ENCODE measurements at regions not wholly inside any gene's neighbourhood (a gene's known extent, or its start where the extent isn't known, plus 50 kb on each side); places are given as distances from the start of the nearest gene placed in this dataset.

DNA sequence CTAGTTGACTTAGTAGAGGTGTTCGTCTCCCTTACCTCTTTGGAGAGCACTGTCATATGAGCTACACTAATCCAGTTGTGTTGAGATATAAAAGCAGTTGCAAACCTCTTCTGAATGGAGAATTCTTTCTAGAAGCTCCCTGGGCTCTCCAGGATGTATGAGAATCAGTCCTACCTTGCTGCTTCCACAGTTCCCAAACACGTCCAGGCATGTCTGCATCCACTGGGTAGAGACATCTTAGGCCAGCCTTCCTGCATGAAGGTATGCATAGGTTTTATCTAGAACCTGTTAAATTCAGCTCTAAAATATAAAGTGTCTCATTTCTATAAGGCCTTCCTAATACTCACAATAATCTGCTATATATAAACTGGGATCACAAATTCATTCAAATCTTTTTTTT, 297.7 kb downstream of the CDC5L start:
- TF ChIP-seq, protein P1, sequence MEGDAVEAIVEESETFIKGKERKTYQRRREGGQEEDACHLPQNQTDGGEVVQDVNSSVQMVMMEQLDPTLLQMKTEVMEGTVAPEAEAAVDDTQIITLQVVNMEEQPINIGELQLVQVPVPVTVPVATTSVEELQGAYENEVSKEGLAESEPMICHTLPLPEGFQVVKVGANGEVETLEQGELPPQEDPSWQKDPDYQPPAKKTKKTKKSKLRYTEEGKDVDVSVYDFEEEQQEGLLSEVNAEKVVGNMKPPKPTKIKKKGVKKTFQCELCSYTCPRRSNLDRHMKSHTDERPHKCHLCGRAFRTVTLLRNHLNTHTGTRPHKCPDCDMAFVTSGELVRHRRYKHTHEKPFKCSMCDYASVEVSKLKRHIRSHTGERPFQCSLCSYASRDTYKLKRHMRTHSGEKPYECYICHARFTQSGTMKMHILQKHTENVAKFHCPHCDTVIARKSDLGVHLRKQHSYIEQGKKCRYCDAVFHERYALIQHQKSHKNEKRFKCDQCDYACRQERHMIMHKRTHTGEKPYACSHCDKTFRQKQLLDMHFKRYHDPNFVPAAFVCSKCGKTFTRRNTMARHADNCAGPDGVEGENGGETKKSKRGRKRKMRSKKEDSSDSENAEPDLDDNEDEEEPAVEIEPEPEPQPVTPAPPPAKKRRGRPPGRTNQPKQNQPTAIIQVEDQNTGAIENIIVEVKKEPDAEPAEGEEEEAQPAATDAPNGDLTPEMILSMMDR (IDR thresholded peaks at IDR 0.05; ENCODE audit: poor library complexity, severe bottlenecking), result no peak
- TF ChIP-seq POLR2AphosphoS5 (IDR thresholded peaks at IDR 0.05) (no peak), TAF1 (IDR thresholded peaks at IDR 0.05; ENCODE audit: low read depth) (no peak), REST (IDR thresholded peaks at IDR 0.05; ENCODE audit: borderline replicate concordance) (no peak)

All from neural cell (in vitro differentiated cells).